A204.1 (cell line): ENCODE measurements at regions not wholly inside any gene's neighbourhood (a gene's known extent, or its start where the extent isn't known, plus 50 kb on each side); places are given as distances from the start of the nearest gene placed in this dataset.

ENCODE experiments used
- FAIRE-seq: peaks from 2 replicates; lab custom pipeline; 2012; peaks lifted over from hg19 to GRCh38; lab: Jason Lieb, UNC

DNA sequence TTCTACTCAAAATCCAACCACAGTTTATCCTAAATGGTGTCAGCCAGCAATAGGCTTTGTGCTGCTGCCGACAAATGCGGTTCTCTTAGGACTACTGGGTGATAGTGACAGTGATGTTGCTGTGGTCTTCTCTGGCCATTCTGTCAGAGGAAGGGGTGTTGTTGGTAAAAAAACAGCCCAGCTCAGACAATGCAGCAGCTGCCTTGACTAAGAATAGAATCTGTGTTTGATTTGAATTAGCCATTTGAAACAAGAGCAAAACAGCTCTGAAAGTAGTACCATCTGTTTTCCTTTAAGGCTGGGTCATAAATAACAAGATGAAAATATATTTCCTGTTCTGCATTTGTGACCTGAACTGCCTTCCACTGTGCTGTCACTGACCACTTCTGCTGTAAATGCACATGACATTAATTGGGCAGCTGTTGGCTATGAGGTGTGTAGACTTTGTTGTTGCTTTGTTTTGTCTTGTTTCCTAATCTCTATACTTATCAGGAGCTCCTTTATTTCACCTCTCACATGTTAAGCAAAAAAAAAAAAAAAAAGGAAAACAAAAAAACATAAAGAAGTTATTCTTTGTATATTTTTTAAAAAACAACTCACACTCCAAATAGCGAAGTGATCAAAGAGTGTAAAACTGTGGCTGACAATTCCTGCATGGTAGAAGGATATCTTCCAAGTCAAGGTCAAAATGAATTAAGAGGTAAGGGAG, 497.8 kb upstream of the ARID1B start:
- no peak for FAIRE-seq

DNA sequence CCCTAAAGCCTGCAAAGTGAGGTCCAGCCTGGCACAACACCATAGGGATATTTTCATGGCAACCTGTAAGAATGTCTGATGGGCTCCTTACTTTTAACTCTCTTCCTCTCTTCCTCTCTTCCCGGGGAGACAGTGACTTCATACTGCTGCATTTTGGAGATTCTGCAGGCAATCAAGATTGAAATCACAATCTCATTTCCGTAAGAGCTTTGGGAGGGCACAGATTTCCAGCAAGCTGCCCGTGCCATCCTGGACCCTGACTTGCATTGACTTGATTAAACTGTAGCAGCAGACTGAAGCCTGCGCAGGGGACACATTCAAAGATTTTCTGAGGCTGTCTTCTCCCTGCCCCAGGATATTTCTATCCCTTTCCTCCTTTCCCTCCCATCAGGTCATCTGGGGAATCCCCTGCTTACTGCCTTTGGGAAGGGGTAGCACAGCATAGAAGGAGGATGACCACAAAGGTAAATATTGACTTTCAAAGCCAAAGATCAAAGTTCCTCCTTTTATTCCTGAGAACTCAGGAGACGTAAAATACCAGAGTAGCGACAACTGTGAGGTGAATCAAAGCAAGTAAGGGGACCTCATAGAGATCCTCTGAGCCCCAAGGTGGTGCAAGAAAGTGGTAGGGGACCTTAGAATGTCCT, 504.0 kb upstream of the ARID1B start:
- FAIRE-seq: no peak

DNA sequence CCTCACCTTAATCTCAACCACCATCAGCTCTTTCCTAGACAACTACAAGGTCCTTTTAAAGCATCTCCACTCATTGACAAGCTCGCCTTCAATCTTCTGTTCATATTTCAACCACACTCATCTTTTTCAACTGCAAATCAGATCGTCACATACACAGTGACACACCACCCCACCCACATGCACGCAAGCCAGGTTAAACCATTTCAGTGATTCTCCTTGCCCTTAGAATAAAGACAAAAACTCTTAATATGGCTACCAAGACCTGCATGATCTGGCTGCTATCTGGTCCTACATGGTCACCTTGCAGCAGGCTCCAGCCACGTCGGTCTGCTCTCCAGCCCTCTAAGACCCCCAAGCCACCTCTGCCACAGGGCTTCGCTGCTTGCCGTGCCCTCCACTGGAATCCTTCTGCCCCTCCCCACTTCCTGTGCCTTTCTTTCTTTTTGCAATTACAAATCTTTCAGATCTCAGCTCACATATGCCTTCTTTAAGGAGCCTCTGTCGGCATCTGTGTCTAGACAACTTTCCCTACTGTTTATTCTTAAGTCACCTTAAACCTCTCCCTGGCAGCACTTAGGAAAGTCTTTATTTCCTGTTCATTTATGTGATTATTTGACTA, 507.3 kb upstream of the ARID1B start:
- FAIRE-seq: no peak

DNA sequence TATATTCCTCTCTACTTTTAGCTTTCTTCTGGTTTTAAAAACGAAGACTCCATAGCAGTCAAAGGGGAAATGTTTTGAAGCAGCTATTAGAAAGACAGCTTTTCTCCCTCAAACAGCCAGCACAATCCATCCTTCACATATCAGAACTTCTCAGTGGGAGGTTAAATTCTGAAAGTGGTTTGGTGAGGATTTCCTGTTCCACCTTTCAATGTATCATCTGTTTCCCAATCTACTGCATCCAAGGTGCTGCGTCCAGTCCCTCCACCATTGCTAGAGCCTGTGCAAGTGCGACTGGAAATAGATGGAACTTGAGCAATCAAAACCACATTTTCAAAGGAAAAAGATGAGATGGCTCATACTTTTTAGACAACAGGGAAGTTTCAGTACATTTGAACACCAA, 508.3 kb upstream of the ARID1B start:
- no peak for FAIRE-seq

DNA sequence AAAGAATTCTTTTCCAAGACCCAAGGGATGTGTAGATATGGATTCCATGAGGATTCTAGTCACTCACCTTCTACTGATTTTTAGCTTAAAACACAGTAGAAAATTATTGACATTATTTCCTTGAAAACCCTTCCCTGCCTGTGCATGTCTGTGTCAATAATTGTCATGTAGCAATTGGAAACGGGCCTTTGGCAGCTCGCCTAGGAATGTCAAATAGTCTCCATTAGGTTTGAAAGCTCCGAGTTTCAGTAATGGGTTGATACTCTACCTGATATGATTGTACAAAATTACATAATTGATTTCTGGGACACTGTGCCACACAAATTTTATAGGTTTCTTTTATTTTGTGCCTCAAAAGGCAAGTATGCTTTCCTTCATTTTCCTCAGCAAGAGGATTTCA, 515.2 kb upstream of the ARID1B start:
- no peak for FAIRE-seq

DNA sequence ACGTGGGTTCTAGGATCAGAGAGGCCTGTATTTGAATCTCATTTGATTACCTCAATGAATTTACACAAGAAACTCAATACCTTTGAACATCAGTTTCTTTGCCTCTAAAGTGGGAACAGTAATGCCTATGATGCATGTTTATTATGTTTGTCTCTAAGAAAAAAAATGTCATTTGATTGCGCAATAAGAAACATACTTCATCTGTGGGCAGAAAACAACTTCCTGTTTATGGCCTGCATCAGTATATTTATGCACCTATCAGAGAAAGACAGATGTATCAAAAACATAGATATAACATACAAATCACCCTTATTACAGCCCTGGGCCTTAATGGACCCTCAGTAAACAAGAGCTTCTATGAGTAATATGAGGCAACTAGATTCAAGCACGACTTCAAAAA, 516.4 kb upstream of the ARID1B start:
- no peak for FAIRE-seq

DNA sequence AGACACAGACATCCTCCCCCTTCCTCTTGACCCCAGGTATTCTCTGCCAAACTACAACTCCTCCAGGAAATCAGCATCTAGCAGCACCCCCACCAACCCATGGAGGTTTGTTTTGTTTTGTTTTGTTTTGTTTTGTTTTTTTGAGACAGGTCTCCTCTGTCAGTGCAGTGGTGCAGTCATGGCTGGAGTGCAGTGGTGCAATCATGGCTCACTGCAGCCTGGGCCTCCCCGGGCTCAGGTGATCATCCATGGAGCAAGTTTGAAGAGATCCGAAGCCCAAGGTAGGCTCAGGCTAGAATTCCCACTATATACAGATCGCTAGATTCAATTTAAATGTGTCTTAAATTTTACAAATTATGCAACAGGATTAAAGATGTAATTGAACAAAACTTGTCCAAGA, 518.2 kb upstream of the ARID1B start:
- no peak for FAIRE-seq

DNA sequence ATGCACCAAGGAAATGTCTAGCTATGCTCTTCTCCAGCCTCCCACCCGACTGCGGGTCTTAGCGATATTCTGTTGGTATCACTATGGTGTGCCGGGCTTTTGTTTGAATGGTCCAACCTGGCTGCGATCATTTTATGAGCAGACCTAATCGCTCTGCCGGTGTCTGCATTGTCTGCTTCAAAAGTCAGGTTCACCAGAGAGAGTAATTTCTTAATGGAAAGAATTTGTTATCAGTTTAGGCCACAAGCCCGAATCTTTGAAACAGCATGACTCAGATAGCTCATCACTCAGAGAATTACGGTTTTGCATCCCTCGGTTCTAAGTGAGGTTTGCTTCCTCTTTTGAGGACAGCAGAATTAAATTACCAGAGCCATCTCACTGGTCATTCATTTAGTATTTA, 521.0 kb upstream of the ARID1B start:
- no peak for FAIRE-seq

DNA sequence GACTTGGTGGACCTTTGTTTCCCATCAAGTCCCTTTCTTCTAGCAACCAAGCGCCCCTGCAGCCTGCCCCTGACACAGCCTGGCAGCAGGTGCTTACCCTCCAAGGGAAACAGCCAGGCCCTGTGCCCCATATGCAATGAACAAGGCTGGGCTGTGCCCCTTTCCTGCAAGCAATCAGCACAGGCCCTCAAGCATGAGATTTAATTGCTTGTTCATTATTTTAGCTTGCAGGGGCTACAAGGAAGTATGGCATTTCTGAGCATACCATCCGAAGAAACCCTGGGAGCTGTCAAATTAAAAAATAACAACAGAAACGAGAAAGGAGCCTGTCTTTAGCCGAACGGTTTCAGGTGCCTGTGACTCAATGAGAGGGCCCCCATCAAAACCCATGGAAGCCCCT, 522.9 kb upstream of the ARID1B start:
- no peak for FAIRE-seq

DNA sequence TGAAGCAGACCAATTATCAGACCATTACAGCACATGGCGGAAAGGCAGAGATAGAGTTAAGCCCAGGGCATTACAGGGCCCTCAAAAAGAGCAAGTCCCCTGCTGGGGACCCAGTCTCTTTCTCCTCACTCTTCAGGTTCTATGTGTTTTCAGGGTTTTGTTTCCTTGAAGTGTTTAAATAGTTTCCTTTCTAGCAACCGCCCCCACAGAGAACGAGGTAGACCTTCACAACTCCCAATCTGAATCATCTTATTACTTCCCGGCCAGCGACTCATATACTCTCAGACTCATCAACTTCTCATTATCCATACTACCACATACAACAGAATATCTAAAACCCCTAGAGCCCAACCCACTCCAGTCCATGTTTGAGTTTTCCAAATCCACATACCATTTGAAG, 526.6 kb upstream of the ARID1B start:
- FAIRE-seq: no peak

DNA sequence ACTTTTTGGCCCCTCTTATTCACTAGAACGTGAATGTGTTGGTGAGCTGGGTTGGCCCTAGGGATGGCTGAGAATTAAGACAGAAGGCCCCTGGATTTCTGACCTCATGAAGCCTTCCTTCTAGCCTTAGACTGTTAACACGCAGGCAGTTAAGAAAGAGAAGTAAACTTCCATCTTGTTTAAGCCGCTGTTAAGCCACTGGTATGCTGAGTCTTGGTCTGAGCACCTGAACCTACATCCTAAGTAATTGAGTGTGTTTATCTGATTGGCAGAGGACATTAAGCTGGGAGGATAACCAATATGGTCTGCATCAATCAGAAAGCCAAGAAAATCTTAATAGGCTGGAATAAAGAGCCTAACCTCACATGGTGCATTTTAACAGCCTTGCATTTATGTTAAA, 535.0 kb upstream of the ARID1B start:
- no peak for FAIRE-seq

DNA sequence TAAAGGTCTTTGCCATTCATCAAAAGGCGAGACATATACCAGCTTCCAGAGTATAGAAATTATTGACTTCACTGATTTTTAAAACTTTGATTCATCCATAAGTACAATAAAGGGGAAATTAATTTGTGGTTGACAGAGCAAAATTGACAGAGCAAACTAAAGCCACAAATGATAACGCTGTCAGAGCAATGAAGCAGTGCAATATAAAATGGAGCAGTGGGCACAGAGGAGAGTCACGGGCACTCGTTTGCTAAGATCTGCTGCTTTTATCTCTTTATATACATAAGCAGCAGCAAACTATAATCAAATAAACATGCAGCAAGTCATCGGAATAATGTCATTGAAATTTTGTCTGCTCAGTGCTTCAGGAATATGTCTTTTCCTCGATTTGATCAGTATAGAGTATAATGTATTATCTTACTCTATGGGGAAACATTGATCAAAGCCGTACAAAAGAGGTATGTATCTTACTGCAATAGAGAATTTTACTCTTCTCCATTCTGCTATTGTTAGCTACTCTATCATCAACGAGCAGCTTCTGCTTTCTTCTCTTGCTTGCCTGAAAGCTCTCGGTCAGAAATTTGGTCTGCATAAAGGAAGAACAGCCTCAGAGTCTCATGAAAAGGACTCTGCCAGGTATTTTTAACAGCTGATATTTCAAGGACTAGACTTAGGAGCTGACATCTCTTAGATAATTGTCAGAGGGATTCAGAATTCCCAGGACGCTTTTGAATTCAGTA, 546.0 kb upstream of the ARID1B start:
- FAIRE-seq: no peak

DNA sequence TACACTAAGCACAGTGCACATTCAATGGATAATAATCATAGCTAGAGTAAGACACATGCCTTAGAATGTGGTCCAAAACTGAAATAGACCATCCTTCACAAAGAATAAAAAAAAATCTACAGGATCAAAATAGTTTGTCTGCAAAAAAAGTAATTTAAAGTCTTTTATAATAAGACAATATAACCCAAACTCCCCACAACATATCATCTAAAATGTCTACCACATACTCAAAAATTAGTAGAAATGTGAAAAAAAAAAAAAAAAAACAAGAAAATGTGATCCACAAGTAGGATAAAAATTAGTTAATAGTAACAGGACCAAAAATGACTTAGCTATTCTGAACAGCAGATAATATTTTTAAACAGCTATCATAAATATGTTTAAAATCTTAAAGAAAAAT, 557.2 kb upstream of the ARID1B start:
- peak; percentile 27 for FAIRE-seq

DNA sequence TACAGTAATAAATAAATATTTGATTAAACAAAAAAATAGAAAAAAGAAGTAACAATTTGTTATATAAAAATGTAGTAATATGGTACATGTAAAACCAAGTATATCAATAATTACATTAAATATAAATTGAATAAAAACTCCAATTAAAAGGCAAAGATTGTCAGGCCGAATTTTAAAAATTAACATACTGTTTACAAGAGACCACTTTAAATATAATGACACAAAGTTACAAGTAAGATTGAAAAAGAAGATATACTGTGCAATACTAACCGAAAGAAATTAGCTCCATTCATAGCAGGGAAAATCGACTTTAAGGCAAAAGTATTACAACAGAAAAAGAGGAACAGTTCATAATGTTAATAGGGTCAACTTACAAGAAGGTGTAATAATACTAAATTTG, 571.5 kb upstream of the ARID1B start:
- peak; percentile 85 for FAIRE-seq

DNA sequence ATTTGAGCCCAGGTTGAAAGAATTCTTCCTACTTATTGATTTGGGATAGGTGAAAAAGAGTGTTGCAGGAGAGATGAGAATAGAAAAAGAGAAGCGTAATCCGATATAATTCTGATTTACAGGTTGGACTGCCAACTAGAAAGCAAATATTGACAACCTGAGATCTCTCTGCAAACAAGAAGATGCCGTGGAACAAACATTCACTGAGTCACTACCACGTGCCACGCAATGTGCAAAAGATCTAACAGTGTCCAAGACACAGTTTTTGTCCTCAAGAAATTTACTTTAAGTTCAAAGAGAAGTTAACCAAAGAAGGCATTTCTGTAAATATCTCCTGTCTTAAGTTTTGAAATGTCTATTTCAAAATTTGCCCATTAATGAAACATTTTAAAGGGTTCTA, 578.0 kb upstream of the ARID1B start:
- FAIRE-seq: no peak

DNA sequence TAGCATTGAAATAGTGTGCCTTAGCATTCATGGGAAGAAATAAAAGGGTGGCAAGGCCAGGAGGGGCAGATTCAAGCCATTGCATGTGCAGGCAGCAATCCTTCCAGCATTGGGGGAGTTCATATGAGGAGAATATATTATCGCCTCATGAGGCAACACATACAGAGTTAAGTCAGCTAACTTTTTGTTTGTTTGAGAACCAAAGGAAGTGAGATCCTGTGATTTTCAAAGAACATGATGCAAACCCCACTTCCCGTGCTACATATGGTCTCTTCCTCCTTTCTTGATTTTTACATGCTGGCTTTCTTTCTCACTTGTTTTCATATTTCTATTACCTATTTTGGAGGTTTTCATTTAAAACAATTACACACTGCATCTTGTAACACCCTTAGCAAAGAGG, 579.7 kb upstream of the ARID1B start:
- FAIRE-seq: no peak

DNA sequence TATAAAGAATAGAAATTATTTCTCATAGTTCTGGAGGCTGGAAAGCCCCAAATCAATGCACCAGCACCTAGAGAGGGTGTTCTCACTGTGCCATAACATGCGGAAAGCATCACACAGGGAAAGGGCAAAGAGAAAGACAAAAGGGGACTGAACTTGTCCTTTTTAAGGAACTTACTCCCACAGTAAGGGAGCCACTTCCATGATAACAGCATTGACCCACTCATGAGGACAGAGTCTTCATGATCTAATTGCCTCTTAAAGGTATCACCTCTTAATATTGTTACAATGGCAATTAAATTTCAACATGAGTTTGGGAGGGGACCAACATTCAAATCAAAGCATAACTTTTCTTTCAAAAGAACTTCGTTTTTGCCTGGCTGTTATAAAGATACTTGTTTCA, 582.2 kb upstream of the ARID1B start:
- no peak for FAIRE-seq

DNA sequence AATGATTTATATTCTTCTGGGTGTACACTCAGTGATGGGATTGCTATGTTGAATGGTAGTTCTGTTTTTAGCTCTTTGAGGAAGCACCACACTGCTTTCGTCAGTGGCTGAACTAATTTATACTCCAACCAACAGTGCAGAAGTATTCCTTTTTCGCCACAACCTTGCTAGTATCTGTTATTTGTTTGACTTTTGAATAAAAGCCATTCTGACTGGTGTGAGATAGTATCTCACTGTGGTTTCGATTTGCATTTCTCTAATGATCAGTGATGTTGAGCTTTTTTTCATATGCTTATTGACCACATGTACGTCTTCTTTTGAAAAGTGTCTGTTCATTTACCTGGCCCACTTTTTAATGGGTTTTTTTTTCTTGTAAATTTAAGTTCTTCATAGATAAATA, 583.8 kb upstream of the ARID1B start:
- no peak for FAIRE-seq

DNA sequence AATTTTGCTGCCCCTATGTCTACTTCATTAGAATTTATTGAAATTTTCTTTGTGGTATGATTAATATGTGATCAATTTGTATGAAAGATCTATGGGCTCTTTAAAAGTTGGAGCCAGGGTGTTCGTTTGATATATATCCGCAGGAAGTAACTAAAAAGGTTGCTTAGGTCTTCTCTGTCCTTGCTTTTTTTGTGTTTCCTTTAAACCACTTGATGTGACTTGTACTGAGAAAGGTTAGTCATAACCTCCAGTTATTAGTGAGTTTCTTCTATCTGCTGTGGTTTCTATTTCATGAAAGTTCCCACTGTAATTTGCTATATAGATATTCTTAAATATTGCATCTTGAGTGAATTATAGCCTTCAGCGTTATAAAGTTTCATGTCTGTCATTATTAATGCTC, 585.3 kb upstream of the ARID1B start:
- no peak for FAIRE-seq

DNA sequence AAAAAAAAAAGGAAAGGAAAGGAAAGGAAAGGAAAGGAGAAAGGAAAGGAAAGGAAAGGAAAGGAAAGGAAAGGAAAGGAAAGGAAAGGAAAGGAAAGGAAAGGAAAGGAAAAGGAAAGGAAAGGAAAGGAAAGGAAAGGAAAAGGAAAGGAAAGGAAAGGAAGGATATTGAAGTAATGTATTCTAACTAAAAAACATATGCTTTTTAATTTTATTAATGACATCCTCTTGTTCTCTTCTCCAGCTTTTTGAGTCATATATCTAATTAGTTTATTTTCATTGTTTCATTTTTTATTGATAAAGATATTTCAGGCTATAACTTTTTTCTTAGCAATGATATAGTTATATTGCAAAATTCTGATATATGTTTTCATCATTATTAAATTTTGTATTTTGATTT, 585.8 kb upstream of the ARID1B start:
- FAIRE-seq: peak; percentile 70

DNA sequence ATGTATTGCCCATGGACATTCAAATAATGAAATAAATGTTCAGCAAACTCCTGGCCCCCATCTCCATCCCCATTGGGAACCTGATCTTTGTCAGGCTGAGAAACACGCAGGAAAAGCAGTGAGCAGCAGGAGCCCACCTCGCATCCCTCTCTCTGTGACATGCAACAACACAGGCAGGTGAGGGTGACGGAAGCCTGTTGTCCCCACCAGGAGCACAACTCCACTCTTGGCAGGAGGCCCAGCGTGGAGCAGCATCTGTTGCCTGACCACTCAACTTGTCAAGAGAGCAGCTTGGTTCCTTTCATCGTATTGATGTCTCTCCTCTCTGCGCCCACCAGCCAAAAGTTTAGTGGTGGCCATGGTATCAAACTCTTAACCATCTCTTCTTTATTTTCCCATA, 586.9 kb upstream of the ARID1B start:
- no peak for FAIRE-seq

DNA sequence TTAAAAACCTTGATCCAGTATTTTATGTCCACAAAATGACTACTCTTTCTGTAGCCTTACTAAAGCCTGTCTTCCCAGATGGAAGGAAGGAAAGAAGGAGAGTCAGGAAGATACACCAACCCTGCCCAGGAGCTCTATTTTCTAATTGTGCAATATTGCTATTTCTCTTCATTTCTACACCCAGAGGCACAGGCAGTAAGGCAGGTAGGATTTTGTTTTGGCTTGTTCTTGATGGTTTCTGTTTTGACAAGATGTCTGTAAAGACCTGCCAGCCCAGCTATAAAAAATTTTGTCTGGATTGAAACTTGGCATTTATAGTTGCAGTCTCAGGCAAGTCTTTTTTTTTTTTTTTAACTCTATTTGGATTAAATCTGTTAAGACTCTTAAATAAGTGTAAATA, 587.5 kb upstream of the ARID1B start:
- FAIRE-seq: no peak

DNA sequence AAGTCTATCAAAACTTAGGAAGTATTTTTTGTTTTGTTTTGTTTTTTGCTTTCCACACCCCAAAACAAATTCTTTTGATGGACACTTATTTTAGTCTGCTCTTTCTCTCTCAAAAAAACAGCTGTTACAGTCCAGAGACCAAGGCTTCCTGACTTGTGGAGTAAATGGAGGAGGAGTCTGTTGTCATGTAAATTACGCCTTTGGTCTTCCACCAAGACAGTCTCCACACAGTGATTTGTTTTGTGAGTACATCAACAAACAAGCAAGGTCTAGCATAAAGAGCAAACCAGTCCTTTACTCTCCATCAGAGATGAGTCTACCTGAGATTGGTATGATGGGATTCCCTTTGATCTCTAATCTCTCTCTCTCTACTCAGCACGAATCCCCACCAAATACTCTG, 588.0 kb upstream of the ARID1B start:
- no peak for FAIRE-seq
